HT1080 (cell line): ENCODE measurements at regions not wholly inside any gene's neighbourhood (a gene's known extent, or its start where the extent isn't known, plus 50 kb on each side); places are given as distances from the start of the nearest gene placed in this dataset.
A peak's percentile ranks its signal among the peaks of the same experiment; 100 is the strongest.

Source experiments
- DNase-seq: peaks from one replicate; pipeline ENCODE4 v3.0.0-alpha.2; 2015; ENCODE audit warnings: low read depth

- no peak for DNase-seq
Measured at GRCh38 chr6:16078064-16078463, 50.8 kb upstream of the MYLIP start.

GRCh38 chr6:16069671-16070070, 59.2 kb upstream of the MYLIP start:
- DNase-seq = no peak

- no peak for DNase-seq
Measured at GRCh38 chr6:16069222-16069621, 59.7 kb upstream of the MYLIP start.

- no peak for DNase-seq
Measured at GRCh38 chr6:16067568-16067967, 61.3 kb upstream of the MYLIP start.

- DNase-seq = no peak
Measured at GRCh38 chr6:16064671-16065072, 64.2 kb upstream of the MYLIP start.

GRCh38 chr6:16063580-16063979, 65.3 kb upstream of the MYLIP start:
- DNase-seq = no peak

- DNase-seq = no peak
Measured at GRCh38 chr6:16061818-16062217, 67.1 kb upstream of the MYLIP start.

- no peak for DNase-seq
Measured at GRCh38 chr6:16060039-16060438, 68.8 kb upstream of the MYLIP start.

GRCh38 chr6:16059496-16059895, 69.4 kb upstream of the MYLIP start:
- DNase-seq = no peak

GRCh38 chr6:16058929-16059345, 69.9 kb upstream of the MYLIP start:
- no peak for DNase-seq

- DNase-seq = no peak
Measured at GRCh38 chr6:16058201-16058928, 70.5 kb upstream of the MYLIP start.

GRCh38 chr6:16057446-16057845, 71.4 kb upstream of the MYLIP start:
- peak; percentile 17 for DNase-seq

- no peak for DNase-seq
Measured at GRCh38 chr6:16056263-16056870, 72.5 kb upstream of the MYLIP start.

GRCh38 chr6:16055852-16056251, 73.0 kb upstream of the MYLIP start:
- DNase-seq = no peak

- DNase-seq = peak; percentile 59
Measured at GRCh38 chr6:16049168-16049567, 79.7 kb upstream of the MYLIP start.

- no peak for DNase-seq
Measured at GRCh38 chr6:16048221-16048620, 80.7 kb upstream of the MYLIP start.

- no peak for DNase-seq
Measured at GRCh38 chr6:16047435-16047990, 81.4 kb upstream of the MYLIP start.

GRCh38 chr6:16045238-16045637, 83.6 kb upstream of the MYLIP start:
- DNase-seq = no peak

- DNase-seq = no peak
Measured at GRCh38 chr6:16044211-16044643, 84.7 kb upstream of the MYLIP start.

- DNase-seq = no peak
Measured at GRCh38 chr6:16043171-16044135, 85.4 kb upstream of the MYLIP start.

- no peak for DNase-seq
Measured at GRCh38 chr6:16042751-16043150, 86.1 kb upstream of the MYLIP start.

- DNase-seq = no peak
Measured at GRCh38 chr6:16041327-16041726, 87.6 kb upstream of the MYLIP start.
